HEK293 (cell line): ENCODE measurements at regions not wholly inside any gene's neighbourhood (a gene's known extent, or its start where the extent isn't known, plus 50 kb on each side); places are given as distances from the start of the nearest gene placed in this dataset.
A peak's percentile ranks its signal among the peaks of the same experiment; 100 is the strongest.

Source experiments
- FEZF1 ChIP-seq: fragments of 450-650 bp; formaldehyde crosslinking; IDR thresholded peaks from 2 replicates; pipeline ENCODE4 v1.5.1; 2016; ENCODE audit warnings: missing biosample characterization, missing genetic modification characterization
- KLF10 ChIP-seq: fragments of 450-650 bp; IDR thresholded peaks from 2 replicates; pipeline ENCODE4 v1.5.1; 2018; ENCODE audit warnings: missing biosample characterization, mild to moderate bottlenecking, missing genetic modification characterization
- PRDM4 ChIP-seq: fragments of 450-650 bp; formaldehyde crosslinking; IDR thresholded peaks from 2 replicates; pipeline ENCODE4 v1.5.1; 2017; ENCODE audit warnings: missing biosample characterization, missing genetic modification characterization
- REST ChIP-seq: fragments of 450-650 bp; formaldehyde crosslinking; IDR thresholded peaks from 2 replicates; pipeline ENCODE4 v1.5.1; 2016; ENCODE audit warnings: missing biosample characterization, missing genetic modification characterization
- SCRT2 ChIP-seq: fragments of 450-650 bp; formaldehyde crosslinking; IDR thresholded peaks from 2 replicates; pipeline ENCODE4 v1.5.1; 2016; ENCODE audit warnings: missing biosample characterization, missing genetic modification characterization
- SETDB1 ChIP-seq: IDR thresholded peaks from one replicate; pipeline ENCODE4 v1.6.1; 2017; ENCODE audit warnings: mild to moderate bottlenecking, low read length, moderate library complexity, mixed read lengths; ENCODE audit not compliant: insufficient read length
- ZBTB17 ChIP-seq: fragments of 450-650 bp; formaldehyde crosslinking; IDR thresholded peaks from 2 replicates; pipeline ENCODE4 v1.5.1; 2016; ENCODE audit warnings: missing biosample characterization, missing genetic modification characterization
- ZBTB6 ChIP-seq: fragments of 450-650 bp; formaldehyde crosslinking; IDR thresholded peaks from 2 replicates; pipeline ENCODE4 v1.5.1; 2017; ENCODE audit warnings: missing biosample characterization, missing genetic modification characterization
- ZFP41 ChIP-seq: fragments of 450-650 bp; formaldehyde crosslinking; IDR thresholded peaks from 2 replicates; pipeline ENCODE4 v1.5.1; 2016; ENCODE audit warnings: missing biosample characterization, missing genetic modification characterization, borderline replicate concordance
- ZNF133 ChIP-seq: fragments of 450-650 bp; formaldehyde crosslinking; IDR thresholded peaks from 2 replicates; pipeline ENCODE4 v1.5.1; 2016; ENCODE audit warnings: missing biosample characterization, missing genetic modification characterization
- ZNF169 ChIP-seq: fragments of 450-650 bp; formaldehyde crosslinking; IDR thresholded peaks from 2 replicates; pipeline ENCODE4 v1.5.1; 2016; ENCODE audit warnings: missing biosample characterization, missing genetic modification characterization
- ZNF248 ChIP-seq: fragments of 450-650 bp; formaldehyde crosslinking; IDR thresholded peaks from 2 replicates; pipeline ENCODE4 v1.5.1; 2017; ENCODE audit warnings: missing biosample characterization, missing genetic modification characterization
- ZNF292 ChIP-seq: fragments of 450-650 bp; formaldehyde crosslinking; IDR thresholded peaks from 2 replicates; pipeline ENCODE4 v1.5.1; 2016; ENCODE audit warnings: low read depth, missing biosample characterization, missing genetic modification characterization, borderline replicate concordance
- ZNF302 ChIP-seq: fragments of 450-650 bp; formaldehyde crosslinking; IDR thresholded peaks from 2 replicates; pipeline ENCODE4 v1.5.1; 2016; ENCODE audit warnings: missing biosample characterization, missing genetic modification characterization, low read depth
- ZNF324 ChIP-seq: fragments of 450-650 bp; formaldehyde crosslinking; IDR thresholded peaks from 2 replicates; pipeline ENCODE4 v1.5.1; 2016; ENCODE audit warnings: missing biosample characterization, missing genetic modification characterization
- ZNF350 ChIP-seq: fragments of 450-650 bp; formaldehyde crosslinking; IDR thresholded peaks from 2 replicates; pipeline ENCODE4 v1.5.0; 2017; ENCODE audit warnings: missing biosample characterization, mild to moderate bottlenecking, missing genetic modification characterization
- ZNF354C ChIP-seq: fragments of 450-650 bp; formaldehyde crosslinking; IDR thresholded peaks from 2 replicates; pipeline ENCODE4 v1.5.1; 2016; ENCODE audit warnings: missing biosample characterization, missing genetic modification characterization, low read depth, borderline replicate concordance
- ZNF398 ChIP-seq: fragments of 450-650 bp; formaldehyde crosslinking; IDR thresholded peaks from 2 replicates; pipeline ENCODE4 v1.5.1; 2017; ENCODE audit warnings: missing biosample characterization, missing genetic modification characterization
- ZNF404 ChIP-seq: fragments of 450-650 bp; formaldehyde crosslinking; IDR thresholded peaks from 2 replicates; pipeline ENCODE4 v1.5.1; 2017; ENCODE audit warnings: missing biosample characterization, missing genetic modification characterization
- ZNF473 ChIP-seq: fragments of 450-650 bp; formaldehyde crosslinking; IDR thresholded peaks from 2 replicates; pipeline ENCODE4 v1.5.1; 2017; ENCODE audit warnings: missing biosample characterization, missing genetic modification characterization
- ZNF596 ChIP-seq: fragments of 450-650 bp; IDR thresholded peaks from 2 replicates; pipeline ENCODE4 v1.5.0; 2018; ENCODE audit warnings: missing biosample characterization, mild to moderate bottlenecking, missing genetic modification characterization, moderate library complexity
- ZNF610 ChIP-seq: fragments of 450-650 bp; formaldehyde crosslinking; IDR thresholded peaks from 2 replicates; pipeline ENCODE4 v1.5.1; 2016; ENCODE audit warnings: missing biosample characterization, missing genetic modification characterization, borderline replicate concordance
- ZNF645 ChIP-seq: fragments of 450-650 bp; formaldehyde crosslinking; IDR thresholded peaks from 2 replicates; pipeline ENCODE4; 2016; ENCODE audit warnings: missing biosample characterization, missing genetic modification characterization
- ZNF692 ChIP-seq: fragments of 450-650 bp; formaldehyde crosslinking; IDR thresholded peaks from 2 replicates; pipeline ENCODE4 v1.5.1; 2016; ENCODE audit warnings: missing biosample characterization, missing genetic modification characterization
- ZNF777 ChIP-seq: fragments of 450-650 bp; formaldehyde crosslinking; IDR thresholded peaks from 2 replicates; pipeline ENCODE4 v1.5.1; 2017; ENCODE audit warnings: missing biosample characterization, missing genetic modification characterization, borderline replicate concordance
- ZSCAN5A ChIP-seq: fragments of 450-650 bp; formaldehyde crosslinking; IDR thresholded peaks from 2 replicates; pipeline ENCODE4 v1.5.1; 2016; ENCODE audit warnings: missing biosample characterization, missing genetic modification characterization

GRCh38 chr3:124266487-124266886 is 274.6 kb upstream of the ROPN1 start (continued):
- TF ChIP-seq ZBTB6 (tag by site-specific recombination), result no peak
- TF ChIP-seq ZNF133 (tag by site-specific recombination), result no peak
- no peak for TF ChIP-seq ZSCAN5A (tag by site-specific recombination)
- TF ChIP-seq ZNF473, result no peak
- 0 out of 2 replicates have a peak, but pooled peaks have one; percentile 33 for TF ChIP-seq ZNF692 (tag by site-specific recombination)
- TF ChIP-seq FEZF1, result peak; percentile 90
- no peak for TF ChIP-seq ZNF324
- no peak for TF ChIP-seq ZFP41 (tag by site-specific recombination)
- no peak for TF ChIP-seq ZNF350
- TF ChIP-seq ZNF169 (tag by site-specific recombination), result no peak
- TF ChIP-seq ZNF645 (tag by site-specific recombination), result no peak
- TF ChIP-seq KLF10 (tag by site-specific recombination), result 0 out of 2 replicates have a peak, but pooled peaks have one; percentile 52
- TF ChIP-seq ZNF404 (tag by site-specific recombination), result no peak
- peak; percentile 76 for TF ChIP-seq PRDM4
- TF ChIP-seq ZBTB17 (tag by site-specific recombination), result 0 out of 2 replicates have a peak, but pooled peaks have one; percentile 39
- no peak; the same call in 1 of the 2 replicates for TF ChIP-seq ZNF610 (tag by site-specific recombination)
- no peak for TF ChIP-seq SETDB1
- no peak for TF ChIP-seq ZNF248 (tag by site-specific recombination)
- TF ChIP-seq ZNF596 (tag by site-specific recombination), result no peak
- no peak for TF ChIP-seq ZNF398
- no peak for TF ChIP-seq ZNF302 (tag by site-specific recombination)
- TF ChIP-seq ZNF354C (tag by site-specific recombination), result no peak
- no peak for TF ChIP-seq ZNF777 (tag by site-specific recombination)
- TF ChIP-seq ZNF292 (tag by site-specific recombination), result no peak
- TF ChIP-seq SCRT2 (tag by site-specific recombination), result no peak
- TF ChIP-seq REST (tag by site-specific recombination), result no peak
